Gastroesophageal sphincter (tissue), 4 donors: ENCODE measurements at regions not wholly inside any gene's neighbourhood (a gene's known extent, or its start where the extent isn't known, plus 50 kb on each side); places are given as distances from the start of the nearest gene placed in this dataset.
A peak's percentile ranks its signal among the peaks of the same experiment; 100 is the strongest.

Source experiments
- ATAC-seq: fragments of 150-250 bp; one replicate; pipeline ENCODE4 v1.9.1; 2016; ENCODE audit warnings: mild to moderate bottlenecking, moderate library complexity
- H3K27ac ChIP-seq, 4 donors: fragments of 200-600 bp; sonication (generic) in 3 of 4; 1 replicate in 3 of 4; 2 replicates in 1 of 4; pipeline ENCODE4 v1.5.1; 2016 to 2019
- H3K27me3 ChIP-seq: fragments of 200-600 bp; sonication (generic); one replicate; pipeline ENCODE4 v1.5.1; 2019
- H3K36me3 ChIP-seq, 2 donors: fragments of 200-600 bp; sonication (generic); one replicate each; pipeline ENCODE4 v1.5.1; 2019; ENCODE audit warnings: control low read depth in 1 of 2
- H3K4me1 ChIP-seq, 3 donors: fragments of 200-600 bp; sonication (generic); 1 replicate in 2 of 3; 2 replicates in 1 of 3; pipeline ENCODE4 v1.5.1; 2016 to 2019; ENCODE audit warnings: control low read depth in 2 of 3
- H3K4me3 ChIP-seq, 2 donors: fragments of 200-600 bp; sonication (generic); one replicate each; pipeline ENCODE4 v1.5.1; 2019; ENCODE audit warnings: mild to moderate bottlenecking in 1 of 2, moderate library complexity in 1 of 2
- H3K9me3 ChIP-seq, 3 donors: fragments of 200-600 bp; sonication (generic); one replicate each; pipeline ENCODE4 v1.5.1; 2017 to 2019; ENCODE audit warnings: control low read depth in 2 of 3
- EP300 ChIP-seq: sonication (generic); formaldehyde crosslinking; IDR thresholded peaks from one replicate; pipeline ENCODE4 v1.6.1; 2017; ENCODE audit warnings: antibody characterized with exemption, mild to moderate bottlenecking
- POLR2A ChIP-seq, 2 donors: fragments of 450-650 bp; IDR thresholded peaks; one replicate each; pipeline ENCODE4 v1.6.1; 2017; ENCODE audit warnings: antibody characterized with exemption in 2 of 2, mild to moderate bottlenecking in 2 of 2, moderate library complexity in 1 of 2
- POLR2AphosphoS5 ChIP-seq: sonication (generic); formaldehyde crosslinking; IDR thresholded peaks from one replicate; pipeline ENCODE4 v1.6.1; 2017; ENCODE audit warnings: antibody characterized with exemption
- WGBS, 2 donors: methylation state at CpG; one replicate each; pipeline ENCODE4 v1.1.5; 2018; ENCODE audit warnings: low coverage in 1 of 2; 5-methylcytosine and 5-hydroxymethylcytosine counted together
- TF ChIP-seq, protein P1 (sequence below), 4 experiments: fragments of 200-600 bp in 2 of 4; fragments of 450-650 bp in 2 of 4; sonication (generic) in 1 of 4; IDR thresholded peaks; one replicate each; pipeline ENCODE4 v1.5.1; 2017 to 2019; ENCODE audit warnings: antibody characterized with exemption in 4 of 4, mild to moderate bottlenecking in 2 of 4, moderate library complexity in 2 of 4

DNA sequence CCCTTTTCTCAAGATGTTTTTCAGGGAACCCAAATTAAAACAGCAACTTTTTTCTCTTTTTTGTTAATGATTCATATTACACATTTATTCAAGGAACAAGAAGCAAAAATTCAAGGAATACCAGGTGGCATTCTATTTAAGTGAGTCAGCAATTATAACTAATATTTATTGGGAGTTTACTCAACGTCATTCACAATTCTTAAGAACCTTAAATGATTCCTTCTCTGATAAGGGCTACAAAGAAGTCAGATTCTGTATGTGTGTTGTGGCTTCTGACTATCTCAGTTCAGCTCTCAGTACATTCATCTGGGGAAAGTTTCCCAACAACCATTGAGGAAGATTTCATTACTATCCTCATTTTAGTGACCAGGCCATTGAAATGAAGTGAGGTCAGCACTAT is 470.7 kb upstream of the AKR1E2 start:
- no peaks in the 10 kb centered on the region for H3K36me3 ChIP-seq
- no peak overlapping the region for H3K4me3 ChIP-seq
- H3K27me3 ChIP-seq, result no peaks in the 10 kb centered on the region
- 83 to 88% methylated on average over 1 of the region's 1 CpG for WGBS, 2 donors
- ATAC-seq, result no peak
- TF ChIP-seq, protein P1, sequence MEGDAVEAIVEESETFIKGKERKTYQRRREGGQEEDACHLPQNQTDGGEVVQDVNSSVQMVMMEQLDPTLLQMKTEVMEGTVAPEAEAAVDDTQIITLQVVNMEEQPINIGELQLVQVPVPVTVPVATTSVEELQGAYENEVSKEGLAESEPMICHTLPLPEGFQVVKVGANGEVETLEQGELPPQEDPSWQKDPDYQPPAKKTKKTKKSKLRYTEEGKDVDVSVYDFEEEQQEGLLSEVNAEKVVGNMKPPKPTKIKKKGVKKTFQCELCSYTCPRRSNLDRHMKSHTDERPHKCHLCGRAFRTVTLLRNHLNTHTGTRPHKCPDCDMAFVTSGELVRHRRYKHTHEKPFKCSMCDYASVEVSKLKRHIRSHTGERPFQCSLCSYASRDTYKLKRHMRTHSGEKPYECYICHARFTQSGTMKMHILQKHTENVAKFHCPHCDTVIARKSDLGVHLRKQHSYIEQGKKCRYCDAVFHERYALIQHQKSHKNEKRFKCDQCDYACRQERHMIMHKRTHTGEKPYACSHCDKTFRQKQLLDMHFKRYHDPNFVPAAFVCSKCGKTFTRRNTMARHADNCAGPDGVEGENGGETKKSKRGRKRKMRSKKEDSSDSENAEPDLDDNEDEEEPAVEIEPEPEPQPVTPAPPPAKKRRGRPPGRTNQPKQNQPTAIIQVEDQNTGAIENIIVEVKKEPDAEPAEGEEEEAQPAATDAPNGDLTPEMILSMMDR (IDR thresholded peaks at IDR 0.05), result no peak
- TF ChIP-seq EP300 (no peak), POLR2AphosphoS5 (no peak), POLR2A (IDR thresholded peaks at IDR 0.05) (no peak)
- H3K4me1 ChIP-seq, result peaks cover 6 to 35% (median 13%) of the 10 kb centered on the region in 3 donors
- H3K9me3 ChIP-seq, result no peaks in the 10 kb centered on the region
- H3K27ac ChIP-seq, result peak overlapping the region in 3 of 4 donors; percentile 21 to 75 (median 36)

DNA sequence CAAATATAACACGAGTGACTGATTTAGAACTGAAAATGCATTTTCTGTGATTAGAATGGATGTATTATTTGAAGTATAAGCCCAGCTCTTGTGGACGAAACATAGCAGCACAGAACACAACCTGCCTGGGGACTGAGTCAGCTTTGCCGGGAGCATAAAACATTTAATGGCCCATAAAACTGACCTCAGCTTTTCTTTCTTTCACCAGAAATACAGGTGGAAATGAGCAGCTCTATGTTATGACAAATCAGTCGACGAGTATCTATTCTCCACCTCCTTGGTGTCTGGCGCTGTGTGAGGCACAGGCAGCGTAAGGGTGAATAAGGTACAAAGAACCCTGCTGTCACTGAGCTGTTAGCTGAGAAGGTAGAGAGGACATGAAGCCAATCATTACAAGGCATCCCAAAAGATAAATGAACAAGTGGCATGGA is 471.6 kb upstream of the AKR1E2 start:
- peak overlapping the region; percentile 36 to 78 (median 75) for H3K27ac ChIP-seq
- no peak overlapping the region for H3K4me3 ChIP-seq
- no peaks in the 10 kb centered on the region for H3K36me3 ChIP-seq
- H3K27me3 ChIP-seq, result no peaks in the 10 kb centered on the region
- H3K4me1 ChIP-seq, result peaks cover 6 to 35% (median 13%) of the 10 kb centered on the region in 3 donors
- ATAC-seq, result peak; percentile 31
- no peaks in the 10 kb centered on the region for H3K9me3 ChIP-seq
- no peak for TF ChIP-seq POLR2AphosphoS5
- TF ChIP-seq, protein P1 (IDR thresholded peaks at IDR 0.05), result peak in 1 of 4 experiments; percentile 2
- 27 to 68% methylated on average over 7 of the region's 7 CpGs for WGBS, 2 donors

DNA sequence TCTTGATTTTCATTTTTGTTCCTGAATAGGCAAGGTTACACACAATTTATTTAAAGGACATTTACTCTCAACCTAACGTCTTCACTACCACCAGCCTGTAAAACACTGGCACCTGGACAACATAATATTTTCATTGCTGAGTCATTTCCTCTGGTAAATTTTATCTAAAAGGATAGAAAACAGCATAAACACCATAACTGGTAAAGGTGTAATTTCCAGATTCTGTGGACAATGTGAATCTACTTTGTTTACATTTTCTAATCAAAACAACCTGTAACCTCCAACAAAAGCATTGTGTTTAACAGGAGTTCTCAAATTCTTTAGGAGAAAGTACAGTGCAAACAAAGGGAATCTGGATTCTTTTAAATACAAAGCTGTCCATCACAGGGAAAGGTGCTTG is 472.0 kb upstream of the AKR1E2 start:
- Histone ChIP-seq H3K36me3 (no peaks in the 10 kb centered on the region), H3K27ac (peak overlapping the region; percentile 36 to 78 (median 75)), H3K9me3 (no peaks in the 10 kb centered on the region), H3K4me1 (peaks cover 6 to 35% (median 13%) of the 10 kb centered on the region in 3 donors), H3K4me3 (no peak overlapping the region), H3K27me3 (no peaks in the 10 kb centered on the region)
- 0% methylated on average over 1 of the region's 1 CpG for WGBS, 2 donors
- peak; percentile 12 for TF ChIP-seq POLR2AphosphoS5
- TF ChIP-seq EP300, result no peak
- ATAC-seq, result peak; percentile 16

DNA sequence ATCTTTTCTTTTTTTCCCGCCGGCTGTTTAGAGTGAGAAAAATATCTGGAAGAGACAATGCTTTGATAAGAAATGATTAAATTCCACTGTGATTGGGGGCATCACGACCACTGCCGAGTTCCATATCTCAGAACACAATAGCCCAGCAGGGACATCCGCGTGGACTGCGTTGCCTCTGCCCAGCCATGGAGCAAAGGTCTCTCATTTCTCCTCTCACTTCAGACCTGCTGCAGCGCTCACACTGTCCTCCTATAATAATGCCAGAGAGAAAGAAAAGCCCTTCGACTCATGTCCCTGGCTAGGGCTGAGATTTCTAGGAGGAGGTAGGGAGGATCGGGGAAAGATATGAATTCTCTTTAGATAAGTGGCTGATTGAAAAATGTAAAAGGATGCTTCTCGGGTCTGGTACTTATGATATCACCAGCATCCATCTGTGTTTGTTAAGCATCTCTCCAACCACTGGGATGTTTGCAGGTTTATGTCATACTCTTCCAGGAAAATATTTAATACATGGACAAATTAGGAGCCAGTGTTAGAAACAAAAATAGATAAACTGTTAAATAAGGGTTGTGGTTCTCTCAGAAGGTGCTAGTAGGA is 472.9 kb upstream of the AKR1E2 start:
- TF ChIP-seq POLR2A (IDR thresholded peaks at IDR 0.05) (no peak), EP300 (no peak), POLR2AphosphoS5 (no peak)
- TF ChIP-seq, protein P1 (IDR thresholded peaks at IDR 0.05), result no peak
- Histone ChIP-seq H3K4me1 (peaks cover 6 to 35% (median 13%) of the 10 kb centered on the region in 3 donors), H3K36me3 (no peaks in the 10 kb centered on the region), H3K27me3 (no peaks in the 10 kb centered on the region), H3K9me3 (no peaks in the 10 kb centered on the region), H3K27ac (peak overlapping the region; percentile 36 to 78 (median 75)), H3K4me3 (no peak overlapping the region)
- 54 to 69% methylated on average over 8 to 11 of the region's 11 CpGs for WGBS, 2 donors
- no peak for ATAC-seq

DNA sequence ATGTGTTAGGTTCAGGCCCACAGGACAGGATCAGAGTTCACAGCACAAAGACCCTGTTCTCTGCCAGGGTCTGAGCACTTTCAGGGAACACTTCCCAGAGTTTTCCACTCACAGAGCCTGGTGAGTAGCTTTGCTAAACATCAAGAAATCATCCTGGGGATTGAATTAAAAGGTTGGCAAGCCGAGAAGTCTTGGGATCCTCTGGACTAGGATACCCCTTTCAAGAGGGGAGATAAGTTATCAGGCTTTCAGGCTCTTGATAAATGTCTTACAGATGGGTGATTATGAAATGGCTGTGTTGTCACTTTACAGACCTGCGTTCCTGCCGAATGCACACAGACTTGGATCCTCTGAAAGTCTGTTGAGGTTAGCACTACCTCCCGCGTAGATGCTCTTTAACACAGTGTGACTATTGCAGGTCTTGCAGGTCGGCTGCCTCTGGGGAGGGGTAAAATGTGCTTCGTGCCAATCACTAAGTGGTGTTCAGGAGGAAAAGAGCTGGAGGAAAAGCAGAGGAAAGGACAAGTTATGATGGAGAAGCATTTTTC is 473.5 kb upstream of the AKR1E2 start:
- WGBS, 2 donors, result 18 to 27% methylated on average over 3 to 7 of the region's 7 CpGs
- Histone ChIP-seq H3K9me3 (no peaks in the 10 kb centered on the region), H3K36me3 (no peaks in the 10 kb centered on the region), H3K27ac (peak overlapping the region; percentile 36 to 78 (median 75)), H3K4me3 (no peak overlapping the region), H3K27me3 (no peaks in the 10 kb centered on the region), H3K4me1 (peaks cover 6 to 35% (median 13%) of the 10 kb centered on the region in 3 donors)
- TF ChIP-seq EP300, result no peak
- TF ChIP-seq POLR2AphosphoS5, result peak; percentile 48
- ATAC-seq, result peak; percentile 74
